ENCODE measurements at regions not wholly inside any gene's neighbourhood (a gene's known extent, or its start where the extent isn't known, plus 50 kb on each side); places are given as distances from the start of the nearest gene placed in this dataset.

DNA sequence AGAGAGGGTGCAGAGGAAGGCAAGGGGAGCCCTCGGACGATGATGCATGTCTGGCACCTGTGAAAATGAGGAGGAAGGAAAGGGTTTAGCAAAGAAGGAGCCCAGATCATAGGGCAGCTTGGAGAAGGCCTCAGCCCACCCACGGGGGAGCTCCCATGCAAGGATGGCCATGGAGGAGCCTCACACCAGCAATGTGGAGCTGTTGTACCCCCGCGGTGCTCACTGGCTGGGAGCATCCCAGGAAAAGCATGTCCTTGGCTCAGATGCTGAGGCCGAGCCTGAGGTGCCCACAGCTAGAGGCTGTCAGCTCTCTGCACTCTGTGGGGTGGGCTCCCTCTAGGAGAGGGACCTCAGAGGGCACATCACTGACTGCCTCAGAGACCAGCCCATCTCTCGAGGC is 622.6 kb downstream of the AACS start:
- DNase-seq: no peak
- TF ChIP-seq, protein P1, sequence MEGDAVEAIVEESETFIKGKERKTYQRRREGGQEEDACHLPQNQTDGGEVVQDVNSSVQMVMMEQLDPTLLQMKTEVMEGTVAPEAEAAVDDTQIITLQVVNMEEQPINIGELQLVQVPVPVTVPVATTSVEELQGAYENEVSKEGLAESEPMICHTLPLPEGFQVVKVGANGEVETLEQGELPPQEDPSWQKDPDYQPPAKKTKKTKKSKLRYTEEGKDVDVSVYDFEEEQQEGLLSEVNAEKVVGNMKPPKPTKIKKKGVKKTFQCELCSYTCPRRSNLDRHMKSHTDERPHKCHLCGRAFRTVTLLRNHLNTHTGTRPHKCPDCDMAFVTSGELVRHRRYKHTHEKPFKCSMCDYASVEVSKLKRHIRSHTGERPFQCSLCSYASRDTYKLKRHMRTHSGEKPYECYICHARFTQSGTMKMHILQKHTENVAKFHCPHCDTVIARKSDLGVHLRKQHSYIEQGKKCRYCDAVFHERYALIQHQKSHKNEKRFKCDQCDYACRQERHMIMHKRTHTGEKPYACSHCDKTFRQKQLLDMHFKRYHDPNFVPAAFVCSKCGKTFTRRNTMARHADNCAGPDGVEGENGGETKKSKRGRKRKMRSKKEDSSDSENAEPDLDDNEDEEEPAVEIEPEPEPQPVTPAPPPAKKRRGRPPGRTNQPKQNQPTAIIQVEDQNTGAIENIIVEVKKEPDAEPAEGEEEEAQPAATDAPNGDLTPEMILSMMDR (IDR thresholded peaks at IDR 0.05): no peak
- peaks cover 8% of the 10 kb centered on the region; the same call in 1 of the 2 replicates for H3K36me3 Mint-ChIP-seq (ENCODE audit: low read depth)

DNA sequence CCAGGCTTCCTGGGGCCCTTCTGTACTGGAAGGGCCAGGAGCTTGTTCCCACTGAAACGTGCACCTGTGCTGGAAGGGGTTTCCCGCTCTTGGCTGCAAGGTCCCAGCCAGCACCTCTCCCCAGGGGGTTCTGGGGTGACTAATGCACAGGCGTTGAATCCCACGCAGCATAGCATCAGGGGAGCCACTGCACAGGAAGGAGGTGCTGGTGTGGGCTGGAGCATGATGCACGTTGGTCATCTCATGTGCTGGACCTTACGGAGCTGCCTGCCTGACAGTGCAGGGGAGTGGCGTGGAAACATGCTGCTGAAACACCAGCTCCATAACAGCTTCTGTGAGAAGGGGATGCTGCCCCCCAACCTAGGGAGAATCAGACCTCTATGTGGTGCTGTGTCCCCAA is 623.0 kb downstream of the AACS start:
- Mint-ChIP-seq H3K9me3 (peaks cover 49% of the 10 kb centered on the region), H3K36me3 (ENCODE audit: low read depth) (peaks cover 8% of the 10 kb centered on the region; the same call in 1 of the 2 replicates), H3K27ac (no peak overlapping the region), H3K4me3 (no peak overlapping the region), H3K4me1 (ENCODE audit: low read depth) (no peaks in the 10 kb centered on the region), H3K27me3 (ENCODE audit: insufficient read depth) (no peaks in the 10 kb centered on the region)
- DNase-seq: no peak
- TF ChIP-seq, protein P1 (IDR thresholded peaks at IDR 0.05): no peak

More for the DNA sequence above, 622.6 kb downstream of the AACS start:
- H3K27ac Mint-ChIP-seq: no peak overlapping the region
- H3K27me3 Mint-ChIP-seq (ENCODE audit: insufficient read depth): no peaks in the 10 kb centered on the region
- no peak overlapping the region for H3K4me3 Mint-ChIP-seq
- H3K9me3 Mint-ChIP-seq: peaks cover 49% of the 10 kb centered on the region
- no peaks in the 10 kb centered on the region for H3K4me1 Mint-ChIP-seq (ENCODE audit: low read depth)

DNA sequence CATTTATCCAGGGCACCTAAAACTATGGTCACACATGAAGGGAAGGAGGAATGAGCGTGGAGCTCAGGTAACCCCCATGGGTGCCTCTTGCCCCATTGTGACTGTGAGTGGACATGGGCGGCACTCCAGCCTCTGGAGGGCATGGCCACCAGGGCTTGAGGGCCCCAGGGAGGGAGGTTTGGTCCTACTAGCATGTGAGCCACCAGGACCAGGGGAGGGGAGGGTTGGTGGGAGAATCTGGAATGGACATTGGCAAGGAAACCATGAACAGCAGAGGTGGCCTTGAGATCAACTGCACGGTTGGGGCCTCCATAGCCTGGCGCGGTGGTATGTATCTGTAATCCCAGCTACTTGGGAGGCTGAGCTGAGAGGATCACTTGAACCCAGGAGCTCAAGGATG is 623.6 kb downstream of the AACS start:
- Mint-ChIP-seq H3K27ac (no peak overlapping the region), H3K4me3 (no peak overlapping the region), H3K4me1 (ENCODE audit: low read depth) (no peaks in the 10 kb centered on the region), H3K9me3 (peaks cover 49% of the 10 kb centered on the region), H3K36me3 (ENCODE audit: low read depth) (peaks cover 8% of the 10 kb centered on the region; the same call in 1 of the 2 replicates), H3K27me3 (ENCODE audit: insufficient read depth) (no peaks in the 10 kb centered on the region)
- TF ChIP-seq, protein P1 (IDR thresholded peaks at IDR 0.05): no peak
- DNase-seq: no peak

DNA sequence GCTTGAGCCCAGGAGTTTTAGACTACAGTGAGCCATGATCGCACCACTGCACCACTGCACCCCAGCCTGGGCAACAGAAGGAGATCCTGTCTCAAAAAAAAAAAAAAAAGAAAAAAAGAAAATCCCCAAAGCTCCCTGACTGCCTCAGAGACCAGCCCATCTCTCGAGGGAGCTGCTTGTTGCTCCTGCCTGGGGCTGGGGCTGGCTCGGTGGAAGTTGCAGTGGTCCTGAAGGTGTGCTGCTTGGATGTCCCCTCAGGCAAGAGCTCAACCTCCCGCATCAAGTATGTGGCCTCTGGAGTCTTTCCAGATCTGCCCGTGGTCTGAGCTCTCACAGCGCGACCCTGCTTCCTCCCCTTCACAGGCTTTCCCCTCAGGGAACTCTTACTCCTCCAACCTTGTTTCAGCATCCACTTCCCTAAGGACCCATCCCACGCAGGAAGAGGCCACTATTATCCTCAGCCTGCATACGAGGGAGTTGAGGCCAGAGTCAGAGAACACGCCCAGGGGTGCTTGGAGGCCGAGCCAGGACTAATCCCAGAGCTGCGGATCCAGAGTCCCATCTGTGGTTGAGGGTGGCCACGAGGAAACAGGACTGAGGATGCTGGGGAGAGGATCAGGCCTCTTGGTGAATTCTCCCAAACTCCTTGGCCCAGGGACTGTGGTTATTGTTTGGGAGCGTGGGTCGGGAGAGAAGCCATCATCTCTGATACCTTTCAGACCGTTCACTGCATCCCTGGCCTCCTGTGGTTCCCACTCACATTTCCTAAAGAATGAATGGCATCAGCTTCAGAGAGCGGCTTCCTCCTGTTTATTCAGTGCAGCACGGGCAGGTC is 624.6 kb downstream of the AACS start:
- Mint-ChIP-seq H3K36me3 (ENCODE audit: low read depth) (peaks cover 8% of the 10 kb centered on the region; the same call in 1 of the 2 replicates), H3K27me3 (ENCODE audit: insufficient read depth) (peaks cover 4% of the 10 kb centered on the region; the same call in 1 of the 2 replicates), H3K9me3 (peaks cover 52% of the 10 kb centered on the region), H3K4me1 (ENCODE audit: low read depth) (no peaks in the 10 kb centered on the region), H3K27ac (no peak overlapping the region), H3K4me3 (no peak overlapping the region)
- TF ChIP-seq, protein P1 (IDR thresholded peaks at IDR 0.05): no peak
- DNase-seq: no peak

DNA sequence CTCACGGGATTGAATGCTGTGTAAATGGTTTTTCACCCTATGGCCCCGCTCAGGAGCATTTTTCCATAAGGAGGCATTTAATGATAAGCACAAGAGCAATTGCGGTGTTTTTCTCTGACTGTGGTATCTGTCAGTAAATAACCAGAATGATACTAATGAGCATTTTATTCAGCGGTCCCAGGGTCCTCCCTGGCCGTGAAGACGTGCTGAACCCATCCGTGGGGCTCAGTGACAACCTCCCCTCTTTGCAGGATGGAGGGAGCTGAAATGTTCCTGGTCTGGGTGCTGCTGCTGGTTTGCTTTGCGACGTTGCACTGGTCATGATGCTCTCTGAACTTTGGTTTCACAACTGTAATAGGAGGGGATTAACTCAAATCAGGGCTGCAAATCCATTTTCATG is 625.6 kb downstream of the AACS start:
- H3K9me3 Mint-ChIP-seq: peaks cover 55% of the 10 kb centered on the region
- peaks cover 8% of the 10 kb centered on the region; the same call in 1 of the 2 replicates for H3K36me3 Mint-ChIP-seq (ENCODE audit: low read depth)
- TF ChIP-seq, protein P1 (IDR thresholded peaks at IDR 0.05): no peak
- H3K27ac Mint-ChIP-seq: no peak overlapping the region
- H3K27me3 Mint-ChIP-seq (ENCODE audit: insufficient read depth): peaks cover 4% of the 10 kb centered on the region; the same call in 1 of the 2 replicates
- no peak for DNase-seq
- H3K4me1 Mint-ChIP-seq (ENCODE audit: low read depth): no peaks in the 10 kb centered on the region
- no peak overlapping the region for H3K4me3 Mint-ChIP-seq
